CD4-positive, alpha-beta T cell treated with Interleukin-4 for 1 hour (primary cell): ENCODE measurements at regions not wholly inside any gene's neighbourhood (a gene's known extent, or its start where the extent isn't known, plus 50 kb on each side); places are given as distances from the start of the nearest gene placed in this dataset.
"Not testable (repeated sequence)": the region's sequence is repeated elsewhere in the genome, so short reads cannot be mapped to it uniquely, and the experiment has no call there.

Experiments used
- DNase-seq, 2 donors: peaks; one replicate each; pipeline ENCODE4 v3.0.0-alpha.2; 2020 to 2022

GRCh38 chr5:130294798-130295197 lies 390.5 kb downstream of the CHSY3 start:
- DNase-seq = not testable (repeated sequence)

GRCh38 chr5:130290219-130290618 lies 386.0 kb downstream of the CHSY3 start:
- DNase-seq = no peak

GRCh38 chr5:130289132-130290088 lies 385.1 kb downstream of the CHSY3 start:
- DNase-seq = no peak

GRCh38 chr5:130287438-130287837 lies 383.2 kb downstream of the CHSY3 start:
- no peak for DNase-seq

- no peak for DNase-seq
Observed at GRCh38 chr5:130286971-130287370, 382.7 kb downstream of the CHSY3 start.

- DNase-seq = no peak
Observed at GRCh38 chr5:130282049-130282448, 377.8 kb downstream of the CHSY3 start.

GRCh38 chr5:130280528-130281217 lies 376.4 kb downstream of the CHSY3 start:
- no peak for DNase-seq

GRCh38 chr5:130279386-130279785 lies 375.1 kb downstream of the CHSY3 start:
- no peak for DNase-seq

- no peak for DNase-seq
Observed at GRCh38 chr5:130278136-130278535, 373.9 kb downstream of the CHSY3 start.

- no peak for DNase-seq
Observed at GRCh38 chr5:130277522-130277921, 373.3 kb downstream of the CHSY3 start.

GRCh38 chr5:130277002-130277401 lies 372.7 kb downstream of the CHSY3 start:
- no peak for DNase-seq

- DNase-seq = no peak
Observed at GRCh38 chr5:130272837-130273236, 368.6 kb downstream of the CHSY3 start.

GRCh38 chr5:130270786-130271185 lies 366.5 kb downstream of the CHSY3 start:
- DNase-seq = no peak

- no peak for DNase-seq
Observed at GRCh38 chr5:130268489-130268888, 364.2 kb downstream of the CHSY3 start.

GRCh38 chr5:130267926-130268325 lies 363.7 kb downstream of the CHSY3 start:
- DNase-seq = no peak

- no peak for DNase-seq
Observed at GRCh38 chr5:130260481-130260880, 356.2 kb downstream of the CHSY3 start.

GRCh38 chr5:130251931-130252330 lies 347.7 kb downstream of the CHSY3 start:
- no peak for DNase-seq

- no peak for DNase-seq
Observed at GRCh38 chr5:130243641-130244040, 339.4 kb downstream of the CHSY3 start.

- no peak for DNase-seq
Observed at GRCh38 chr5:130237721-130238120, 333.5 kb downstream of the CHSY3 start.
